Vagina (tissue), 2 donors: ENCODE measurements at regions not wholly inside any gene's neighbourhood (a gene's known extent, or its start where the extent isn't known, plus 50 kb on each side); places are given as distances from the start of the nearest gene placed in this dataset.

ENCODE experiments used
- CTCF ChIP-seq, 3 experiments: fragments of 450-650 bp in 2 of 3; fragments of 200-600 bp in 1 of 3; sonication (generic) in 1 of 3; IDR thresholded peaks; one replicate each; pipeline ENCODE4 v1.5.1; 2017 to 2019; ENCODE audit warnings: antibody characterized with exemption in 3 of 3, mild to moderate bottlenecking in 2 of 3, moderate library complexity in 2 of 3
- POLR2A ChIP-seq, 2 donors: fragments of 450-650 bp; IDR thresholded peaks; one replicate each; pipeline ENCODE4 v1.6.1; 2017; ENCODE audit warnings: antibody characterized with exemption in 2 of 2, mild to moderate bottlenecking in 2 of 2, moderate library complexity in 2 of 2

GRCh38 chr1:14034506-14034905, 334.5 kb downstream of the PRDM2 start:
- no peak for TF ChIP-seq CTCF (IDR thresholded peaks at IDR 0.05)
- TF ChIP-seq POLR2A (IDR thresholded peaks at IDR 0.05): no peak
